ENCODE measurements at regions not wholly inside any gene's neighbourhood (a gene's known extent, or its start where the extent isn't known, plus 50 kb on each side); places are given as distances from the start of the nearest gene placed in this dataset.

DNA sequence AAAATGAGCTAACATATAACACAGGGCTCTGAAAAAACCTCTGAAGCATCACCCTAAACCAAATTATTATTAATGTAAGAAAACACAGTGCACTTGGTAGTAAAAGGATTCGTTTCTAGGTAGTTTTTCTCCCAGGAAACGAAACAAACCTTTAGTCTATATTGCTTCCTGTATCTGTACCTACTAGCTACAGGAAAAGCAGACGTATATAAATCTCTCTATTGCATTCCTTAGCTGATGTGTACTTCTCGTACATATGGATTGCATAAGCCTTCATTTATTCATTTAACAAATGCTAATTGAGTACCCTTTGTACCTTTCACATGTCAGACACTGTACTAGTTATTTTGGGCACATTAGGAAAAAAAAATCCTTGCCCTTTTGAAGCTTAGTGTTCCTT, 85.0 kb upstream of the RASA1 start (continued):
- TF ChIP-seq ERG (CRISPR knock-in tag; IDR thresholded peaks at IDR 0.05): no peak
- no peak for TF ChIP-seq USF1 (CRISPR knock-in tag; IDR thresholded peaks at IDR 0.05)
- TF ChIP-seq NR3C1 (CRISPR knock-in tag; conservative IDR thresholded peaks at IDR 0.05; ENCODE audit: low read depth): no peak
- no peak for TF ChIP-seq PRRX2 (CRISPR knock-in tag; IDR thresholded peaks at IDR 0.05)
- TF ChIP-seq, protein P1, sequence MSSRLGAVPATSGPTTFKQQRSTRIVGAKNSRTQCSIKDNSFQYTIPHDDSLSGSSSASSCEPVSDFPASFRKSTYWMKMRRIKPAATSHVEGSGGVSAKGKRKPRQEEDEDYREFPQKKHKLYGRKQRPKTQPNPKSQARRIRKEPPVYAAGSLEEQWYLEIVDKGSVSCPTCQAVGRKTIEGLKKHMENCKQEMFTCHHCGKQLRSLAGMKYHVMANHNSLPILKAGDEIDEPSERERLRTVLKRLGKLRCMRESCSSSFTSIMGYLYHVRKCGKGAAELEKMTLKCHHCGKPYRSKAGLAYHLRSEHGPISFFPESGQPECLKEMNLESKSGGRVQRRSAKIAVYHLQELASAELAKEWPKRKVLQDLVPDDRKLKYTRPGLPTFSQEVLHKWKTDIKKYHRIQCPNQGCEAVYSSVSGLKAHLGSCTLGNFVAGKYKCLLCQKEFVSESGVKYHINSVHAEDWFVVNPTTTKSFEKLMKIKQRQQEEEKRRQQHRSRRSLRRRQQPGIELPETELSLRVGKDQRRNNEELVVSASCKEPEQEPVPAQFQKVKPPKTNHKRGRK (CRISPR knock-in tag; IDR thresholded peaks at IDR 0.05; ENCODE audit: borderline replicate concordance): no peak
- TF ChIP-seq, protein P2, sequence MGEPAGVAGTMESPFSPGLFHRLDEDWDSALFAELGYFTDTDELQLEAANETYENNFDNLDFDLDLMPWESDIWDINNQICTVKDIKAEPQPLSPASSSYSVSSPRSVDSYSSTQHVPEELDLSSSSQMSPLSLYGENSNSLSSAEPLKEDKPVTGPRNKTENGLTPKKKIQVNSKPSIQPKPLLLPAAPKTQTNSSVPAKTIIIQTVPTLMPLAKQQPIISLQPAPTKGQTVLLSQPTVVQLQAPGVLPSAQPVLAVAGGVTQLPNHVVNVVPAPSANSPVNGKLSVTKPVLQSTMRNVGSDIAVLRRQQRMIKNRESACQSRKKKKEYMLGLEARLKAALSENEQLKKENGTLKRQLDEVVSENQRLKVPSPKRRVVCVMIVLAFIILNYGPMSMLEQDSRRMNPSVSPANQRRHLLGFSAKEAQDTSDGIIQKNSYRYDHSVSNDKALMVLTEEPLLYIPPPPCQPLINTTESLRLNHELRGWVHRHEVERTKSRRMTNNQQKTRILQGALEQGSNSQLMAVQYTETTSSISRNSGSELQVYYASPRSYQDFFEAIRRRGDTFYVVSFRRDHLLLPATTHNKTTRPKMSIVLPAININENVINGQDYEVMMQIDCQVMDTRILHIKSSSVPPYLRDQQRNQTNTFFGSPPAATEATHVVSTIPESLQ (CRISPR knock-in tag; IDR thresholded peaks at IDR 0.05): no peak

GRCh38 chr5:87183896-87184295, 83.8 kb upstream of the RASA1 start:
- DNase-seq (ENCODE audit: low spot score): no peak
- Mint-ChIP-seq H3K4me1 (no peaks in the 10 kb centered on the region), H3K36me3 (no peaks in the 10 kb centered on the region), H3K27ac (no peak overlapping the region; the same call in 1 of the 2 replicates), H3K4me3 (no peak overlapping the region), H3K27me3 (ENCODE audit: low read depth) (no peaks in the 10 kb centered on the region), H3K9me3 (no peaks in the 10 kb centered on the region)
- ChIA-PET CTCF (no interaction called here), POLR2A (no interaction called here)
- TF ChIP-seq SMAD3 (CRISPR knock-in tag; IDR thresholded peaks at IDR 0.05; ENCODE audit: borderline replicate concordance) (no peak), ZNF671 (CRISPR knock-in tag; IDR thresholded peaks at IDR 0.05) (no peak), EMX1 (CRISPR knock-in tag; IDR thresholded peaks at IDR 0.05) (no peak), CREB1 (CRISPR knock-in tag; IDR thresholded peaks at IDR 0.05) (no peak), TEAD1 (CRISPR knock-in tag; IDR thresholded peaks at IDR 0.05) (no peak)
- ATAC-seq: no peak

DNA sequence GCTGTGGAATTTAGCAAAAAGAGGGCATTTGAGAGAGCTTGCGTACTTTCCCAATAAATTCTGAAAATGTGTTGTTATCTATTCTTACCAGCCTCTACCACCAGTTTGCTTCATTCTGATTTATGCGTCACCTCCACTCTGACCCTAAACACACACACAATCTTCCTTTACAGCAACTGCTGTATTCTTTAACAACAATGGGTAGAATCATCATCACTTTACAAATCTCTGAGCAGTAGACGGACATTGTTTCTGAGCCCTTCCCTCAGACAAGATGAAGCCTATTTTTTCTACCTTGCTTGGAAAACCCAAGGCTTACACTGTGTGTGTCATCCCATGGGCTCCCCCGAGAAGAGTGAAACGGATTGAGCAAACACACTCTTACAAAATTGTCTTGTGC, 83.1 kb upstream of the RASA1 start:
- H3K36me3 Mint-ChIP-seq: no peaks in the 10 kb centered on the region
- H3K4me1 Mint-ChIP-seq: no peaks in the 10 kb centered on the region
- TF ChIP-seq CREM (CRISPR knock-in tag; IDR thresholded peaks at IDR 0.05) (no peak), GRHL2 (CRISPR knock-in tag; IDR thresholded peaks at IDR 0.05; ENCODE audit: insufficient replicate concordance, severe bottlenecking) (no peak), ESRRA (CRISPR knock-in tag; IDR thresholded peaks at IDR 0.05; ENCODE audit: borderline replicate concordance) (no peak), CREB1 (CRISPR knock-in tag; IDR thresholded peaks at IDR 0.05) (no peak), ZNF425 (CRISPR knock-in tag; conservative IDR thresholded peaks at IDR 0.05) (no peak), ATF1 (CRISPR knock-in tag; IDR thresholded peaks at IDR 0.05) (no peak), USF2 (CRISPR knock-in tag; IDR thresholded peaks at IDR 0.05) (no peak), ZNF423 (CRISPR knock-in tag; IDR thresholded peaks at IDR 0.05) (no peak)
- TF ChIP-seq, protein P3, sequence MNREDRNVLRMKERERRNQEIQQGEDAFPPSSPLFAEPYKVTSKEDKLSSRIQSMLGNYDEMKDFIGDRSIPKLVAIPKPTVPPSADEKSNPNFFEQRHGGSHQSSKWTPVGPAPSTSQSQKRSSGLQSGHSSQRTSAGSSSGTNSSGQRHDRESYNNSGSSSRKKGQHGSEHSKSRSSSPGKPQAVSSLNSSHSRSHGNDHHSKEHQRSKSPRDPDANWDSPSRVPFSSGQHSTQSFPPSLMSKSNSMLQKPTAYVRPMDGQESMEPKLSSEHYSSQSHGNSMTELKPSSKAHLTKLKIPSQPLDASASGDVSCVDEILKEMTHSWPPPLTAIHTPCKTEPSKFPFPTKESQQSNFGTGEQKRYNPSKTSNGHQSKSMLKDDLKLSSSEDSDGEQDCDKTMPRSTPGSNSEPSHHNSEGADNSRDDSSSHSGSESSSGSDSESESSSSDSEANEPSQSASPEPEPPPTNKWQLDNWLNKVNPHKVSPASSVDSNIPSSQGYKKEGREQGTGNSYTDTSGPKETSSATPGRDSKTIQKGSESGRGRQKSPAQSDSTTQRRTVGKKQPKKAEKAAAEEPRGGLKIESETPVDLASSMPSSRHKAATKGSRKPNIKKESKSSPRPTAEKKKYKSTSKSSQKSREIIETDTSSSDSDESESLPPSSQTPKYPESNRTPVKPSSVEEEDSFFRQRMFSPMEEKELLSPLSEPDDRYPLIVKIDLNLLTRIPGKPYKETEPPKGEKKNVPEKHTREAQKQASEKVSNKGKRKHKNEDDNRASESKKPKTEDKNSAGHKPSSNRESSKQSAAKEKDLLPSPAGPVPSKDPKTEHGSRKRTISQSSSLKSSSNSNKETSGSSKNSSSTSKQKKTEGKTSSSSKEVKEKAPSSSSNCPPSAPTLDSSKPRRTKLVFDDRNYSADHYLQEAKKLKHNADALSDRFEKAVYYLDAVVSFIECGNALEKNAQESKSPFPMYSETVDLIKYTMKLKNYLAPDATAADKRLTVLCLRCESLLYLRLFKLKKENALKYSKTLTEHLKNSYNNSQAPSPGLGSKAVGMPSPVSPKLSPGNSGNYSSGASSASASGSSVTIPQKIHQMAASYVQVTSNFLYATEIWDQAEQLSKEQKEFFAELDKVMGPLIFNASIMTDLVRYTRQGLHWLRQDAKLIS (CRISPR knock-in tag; IDR thresholded peaks at IDR 0.05; ENCODE audit: borderline replicate concordance): no peak
- TF ChIP-seq, protein P4, sequence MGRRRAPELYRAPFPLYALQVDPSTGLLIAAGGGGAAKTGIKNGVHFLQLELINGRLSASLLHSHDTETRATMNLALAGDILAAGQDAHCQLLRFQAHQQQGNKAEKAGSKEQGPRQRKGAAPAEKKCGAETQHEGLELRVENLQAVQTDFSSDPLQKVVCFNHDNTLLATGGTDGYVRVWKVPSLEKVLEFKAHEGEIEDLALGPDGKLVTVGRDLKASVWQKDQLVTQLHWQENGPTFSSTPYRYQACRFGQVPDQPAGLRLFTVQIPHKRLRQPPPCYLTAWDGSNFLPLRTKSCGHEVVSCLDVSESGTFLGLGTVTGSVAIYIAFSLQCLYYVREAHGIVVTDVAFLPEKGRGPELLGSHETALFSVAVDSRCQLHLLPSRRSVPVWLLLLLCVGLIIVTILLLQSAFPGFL (CRISPR knock-in tag; IDR thresholded peaks at IDR 0.05; ENCODE audit: borderline replicate concordance): no peak

More for the DNA sequence above, 83.1 kb upstream of the RASA1 start:
- ATAC-seq (no peak), DNase-seq (ENCODE audit: low spot score) (no peak)
- no peak overlapping the region for H3K27ac Mint-ChIP-seq
- H3K9me3 Mint-ChIP-seq: no peaks in the 10 kb centered on the region
- H3K27me3 Mint-ChIP-seq (ENCODE audit: low read depth): no peaks in the 10 kb centered on the region
- H3K4me3 Mint-ChIP-seq: no peak overlapping the region
- CTCF ChIA-PET: no interaction called here
- POLR2A ChIA-PET: no interaction called here
